H4 (cell line): ENCODE measurements at regions not wholly inside any gene's neighbourhood (a gene's known extent, or its start where the extent isn't known, plus 50 kb on each side); places are given as distances from the start of the nearest gene placed in this dataset.
A peak's percentile ranks its signal among the peaks of the same experiment; 100 is the strongest.
"Not testable (repeated sequence)": the region's sequence is repeated elsewhere in the genome, so short reads cannot be mapped to it uniquely, and the experiment has no call there.

ENCODE experiments used
- DNase-seq: peaks from one replicate; pipeline ENCODE4 v3.0.0-alpha.2; 2015; ENCODE audit warnings: low spot score

- DNase-seq: no peak
These were observed 826.5 kb downstream of the TNS3 start for GRCh38 chr7:46755120-46756034.

- no peak for DNase-seq
These were observed 827.7 kb downstream of the TNS3 start for GRCh38 chr7:46754140-46754720.

DNA sequence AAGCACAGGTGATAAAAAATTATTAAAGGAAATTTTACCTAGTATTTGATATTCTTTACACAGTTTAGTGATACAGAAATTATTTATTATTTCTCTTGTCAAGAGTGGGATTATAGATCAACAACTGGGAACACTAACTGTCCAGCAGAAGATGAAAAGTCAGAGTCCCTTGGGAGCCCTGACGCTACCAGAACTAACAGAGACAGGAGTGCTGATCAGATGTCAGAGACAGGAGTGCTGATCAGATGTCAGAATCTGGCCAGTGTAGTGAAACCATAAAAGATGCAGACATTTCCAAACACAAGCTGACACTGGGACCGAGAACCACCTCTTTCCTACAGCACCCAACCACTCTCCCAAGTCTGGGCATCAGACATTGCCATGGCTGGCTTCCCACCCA, 828.2 kb downstream of the TNS3 start:
- no peak for DNase-seq

DNA sequence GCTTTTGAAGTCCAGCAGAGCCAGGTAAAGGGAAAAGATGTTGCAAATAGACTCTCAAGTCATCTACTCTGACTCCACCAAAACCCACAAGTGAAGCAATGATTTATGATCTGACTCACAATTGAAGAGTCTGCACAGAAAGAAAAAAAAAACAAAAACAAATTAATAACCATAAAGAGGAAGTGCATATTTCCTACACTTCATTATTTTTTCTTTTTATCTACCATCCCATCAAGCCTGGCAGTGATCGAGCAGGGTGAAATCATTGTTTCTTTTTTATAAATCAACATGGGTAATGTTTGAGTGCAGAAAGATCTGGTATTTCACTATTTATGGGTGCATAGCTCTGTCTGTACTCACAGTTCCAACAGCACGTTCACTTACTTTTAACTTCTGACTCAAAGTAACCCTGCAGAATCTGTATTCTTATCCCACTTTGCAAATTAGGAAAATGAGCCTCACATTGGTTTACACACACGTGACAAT, 829.0 kb downstream of the TNS3 start:
- DNase-seq: peak; percentile 61

- not testable (repeated sequence) for DNase-seq
These were observed 829.8 kb downstream of the TNS3 start for GRCh38 chr7:46751927-46752723.

DNA sequence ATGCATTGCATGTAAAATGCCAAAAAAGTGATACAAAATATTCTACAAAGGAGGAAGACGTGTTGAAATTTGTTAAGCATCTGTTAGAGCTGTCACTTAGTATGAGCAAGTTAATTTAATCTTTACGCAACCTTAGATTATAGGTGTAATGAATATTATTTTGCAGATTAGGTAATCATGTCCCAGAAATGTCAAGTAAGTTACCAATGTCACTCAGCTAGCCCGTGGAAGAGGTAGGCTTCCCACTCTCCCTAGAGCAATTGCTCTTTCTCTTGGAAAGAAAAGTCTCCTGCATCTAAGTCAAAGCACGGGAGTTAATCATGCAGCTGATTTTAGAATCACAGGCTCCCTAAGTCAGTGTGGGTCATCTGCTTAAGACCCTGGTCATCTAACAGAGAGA, 830.4 kb upstream of the IGFBP3 start:
- no peak for DNase-seq

- DNase-seq: no peak
These were observed 829.3 kb upstream of the IGFBP3 start for GRCh38 chr7:46750321-46750865.

DNA sequence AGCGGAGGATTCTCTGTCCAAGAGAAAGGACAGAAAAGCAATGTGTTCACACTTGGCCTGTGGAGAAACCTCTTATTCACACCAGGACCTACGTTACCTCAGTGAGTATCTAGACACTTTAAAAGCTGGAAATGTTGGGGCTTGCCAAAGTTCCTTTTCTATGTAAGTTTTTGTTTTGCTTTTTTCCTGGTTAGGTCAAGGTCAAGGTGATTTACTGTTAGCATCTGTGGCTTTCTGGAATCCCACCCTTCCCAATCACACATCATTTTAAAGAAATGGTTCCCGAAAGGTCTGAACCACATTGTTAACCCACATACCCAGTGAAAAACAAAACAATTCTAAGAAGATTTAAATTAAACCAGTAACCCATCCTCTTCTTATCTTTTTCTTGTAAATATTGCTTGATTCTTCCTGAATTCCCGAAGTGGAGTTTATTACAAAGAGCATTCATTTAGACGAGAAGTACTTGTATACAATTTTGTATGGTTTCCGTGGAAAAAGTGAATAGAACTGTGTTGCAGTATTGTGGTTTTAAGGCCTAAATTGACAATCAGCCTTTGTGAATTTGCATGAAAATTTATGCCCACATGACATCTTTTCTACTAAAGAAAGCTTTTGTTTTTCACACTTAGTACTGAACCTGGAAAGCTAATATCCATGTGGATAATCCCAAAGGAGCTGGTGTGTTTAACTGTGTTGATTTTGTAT, 827.0 kb upstream of the IGFBP3 start:
- DNase-seq: peak; percentile 93

DNA sequence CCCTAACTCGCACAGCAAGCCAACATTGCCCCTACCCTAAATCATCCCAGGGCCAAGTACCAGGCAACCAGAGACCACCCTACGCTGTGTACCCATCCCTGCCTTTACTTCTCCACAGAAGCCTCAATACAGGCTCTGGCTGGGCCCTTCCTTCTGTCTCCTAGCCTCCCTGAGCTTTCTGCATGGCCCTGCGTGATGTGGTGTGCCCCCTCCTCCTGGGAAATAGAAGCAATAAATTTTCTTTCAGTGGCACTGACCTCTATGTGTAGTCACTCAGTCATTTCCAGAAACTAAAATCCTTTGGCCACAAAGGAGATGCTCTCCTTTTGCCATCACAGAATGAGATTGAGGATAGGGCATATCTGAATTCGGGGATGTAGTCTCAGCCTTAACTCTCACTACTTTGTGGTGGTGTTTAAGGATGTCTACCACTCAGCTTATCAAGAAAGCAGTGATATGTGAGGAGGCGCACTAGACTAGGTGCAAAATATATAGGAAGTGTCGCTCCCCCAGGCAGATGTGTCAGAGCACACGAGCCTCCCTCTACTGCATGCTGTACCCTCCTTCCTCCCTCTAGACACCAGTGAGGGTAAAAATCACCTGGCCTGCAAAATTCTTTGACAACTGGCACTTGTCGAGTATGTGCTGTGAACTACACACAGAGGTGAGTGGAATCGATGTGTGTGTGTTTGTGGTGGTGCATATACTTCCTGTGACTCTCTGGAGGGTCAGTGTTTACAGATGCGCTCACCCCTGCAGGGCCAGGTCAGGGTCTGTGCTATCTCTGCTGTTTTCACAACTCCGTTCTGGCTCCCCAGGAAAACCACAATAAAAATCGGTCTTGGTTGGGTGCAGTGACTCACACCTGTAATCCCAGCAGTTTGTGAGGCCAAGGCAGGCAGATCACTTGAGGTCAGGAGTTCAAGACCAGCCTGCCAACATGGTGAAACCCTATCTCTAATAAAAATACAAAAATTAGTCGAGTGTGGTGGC, 825.9 kb upstream of the IGFBP3 start:
- peak; percentile 74 for DNase-seq

- peak; percentile 59 for DNase-seq
These were observed 824.6 kb upstream of the IGFBP3 start for GRCh38 chr7:46745707-46746090.

GRCh38 chr7:46744957-46745706, 824.1 kb upstream of the IGFBP3 start:
- no peak for DNase-seq

DNA sequence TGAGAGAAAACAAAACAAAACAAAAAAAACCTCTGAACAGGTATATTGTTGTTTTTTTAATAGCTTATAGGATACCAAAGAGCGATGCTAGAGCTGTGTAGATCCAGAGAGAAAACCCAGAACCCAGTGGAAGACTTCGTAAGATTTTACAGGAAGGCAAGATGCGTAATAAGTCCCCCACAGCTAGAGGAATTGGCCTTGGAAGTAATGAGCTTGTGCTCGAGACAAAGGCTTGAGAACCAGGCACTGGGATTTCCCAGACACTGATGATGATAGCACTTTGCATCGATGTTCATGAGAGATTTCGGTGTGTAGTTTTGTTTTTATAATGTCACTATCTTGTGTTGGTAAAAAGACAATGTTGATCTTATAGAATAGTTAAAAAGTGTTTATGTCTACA, 821.5 kb upstream of the IGFBP3 start:
- DNase-seq: no peak

DNA sequence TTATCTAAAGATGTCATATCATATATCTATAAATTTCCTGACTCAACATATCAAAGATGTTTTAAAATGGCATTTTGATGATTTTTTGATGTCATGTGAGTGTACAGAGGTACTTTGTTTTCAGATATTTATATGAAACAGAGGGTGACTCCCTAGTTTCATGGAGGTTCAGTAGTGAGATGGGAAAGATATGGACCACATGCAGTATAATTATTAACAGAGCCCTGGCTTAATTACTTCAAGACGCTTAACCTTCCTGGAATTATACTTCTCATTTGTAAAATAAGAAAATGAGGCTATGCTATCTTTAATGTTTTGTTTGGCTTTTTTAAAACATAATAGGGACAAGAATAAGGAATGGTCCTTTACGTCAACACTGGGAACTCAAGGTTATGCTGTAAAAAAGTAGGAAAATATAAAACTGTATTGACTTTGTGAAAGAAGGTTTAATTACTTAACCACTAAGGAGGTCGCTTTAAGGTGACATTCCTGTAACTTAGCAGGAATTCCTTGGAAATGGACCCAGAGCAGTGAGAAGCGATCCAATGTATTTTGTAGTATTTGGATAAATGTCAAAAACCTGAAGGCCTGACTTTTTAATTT, 821.0 kb upstream of the IGFBP3 start:
- no peak for DNase-seq

GRCh38 chr7:46741181-46741580, 820.1 kb upstream of the IGFBP3 start:
- DNase-seq: no peak

- no peak for DNase-seq
These were observed 818.6 kb upstream of the IGFBP3 start for GRCh38 chr7:46739518-46740234.

- no peak for DNase-seq
These were observed 817.7 kb upstream of the IGFBP3 start for GRCh38 chr7:46738796-46739195.

DNA sequence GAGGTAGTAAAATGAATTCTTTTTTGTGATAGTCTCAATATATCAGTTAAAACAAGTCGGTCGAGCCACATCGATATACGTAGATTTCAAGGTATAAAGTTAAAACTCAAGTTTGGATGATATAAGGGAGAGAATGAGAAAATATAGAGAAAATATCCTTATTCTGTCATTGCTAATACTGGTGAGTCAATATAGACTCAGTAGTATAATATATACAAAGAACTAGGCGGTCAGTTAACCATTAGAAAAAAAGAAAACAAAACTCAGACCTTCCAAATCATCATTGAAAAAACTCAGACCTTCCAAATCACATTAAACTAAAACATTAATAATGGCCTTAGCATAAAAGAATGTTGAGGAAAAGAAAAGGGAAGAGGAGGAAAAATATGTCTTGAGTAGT, 817.1 kb upstream of the IGFBP3 start:
- DNase-seq: no peak

GRCh38 chr7:46725838-46726237, 804.8 kb upstream of the IGFBP3 start:
- DNase-seq: no peak
